Esophagus muscularis mucosa (tissue), 4 donors: ENCODE measurements at regions not wholly inside any gene's neighbourhood (a gene's known extent, or its start where the extent isn't known, plus 50 kb on each side); places are given as distances from the start of the nearest gene placed in this dataset.

ENCODE experiments used
- DNase-seq: peaks from one replicate; pipeline ENCODE4 v3.0.0-alpha.2; 2017; ENCODE audit errors: extremely low spot score
- H3K27ac ChIP-seq, 4 donors: fragments of 200-600 bp; sonication (generic); replicated peaks in 1 of 4; 1 replicate in 3 of 4; 2 replicates in 1 of 4; pipeline ENCODE4 v1.5.1; 2016 to 2019; ENCODE audit warnings: mild to moderate bottlenecking in 1 of 4
- H3K27me3 ChIP-seq, 4 donors: fragments of 200-600 bp; sonication (generic); one replicate each; pipeline versions ENCODE4 v1.5.1 to v1.6.0; 2016 to 2019
- H3K36me3 ChIP-seq, 4 donors: fragments of 200-600 bp; sonication (generic); one replicate each; pipeline ENCODE4 v1.5.1; 2016 to 2019
- H3K4me1 ChIP-seq, 4 donors: fragments of 200-600 bp; sonication (generic); one replicate each; pipeline ENCODE4 v1.5.1; 2016 to 2019
- H3K4me3 ChIP-seq, 4 donors: fragments of 200-600 bp; sonication (generic); 1 replicate in 2 of 4; 2 replicates in 2 of 4; pipeline ENCODE4 v1.5.1; 2016 to 2019; ENCODE audit warnings: mild to moderate bottlenecking in 4 of 4, moderate library complexity in 1 of 4
- H3K9me3 ChIP-seq, 4 donors: fragments of 200-600 bp; sonication (generic); 1 replicate in 3 of 4; 2 replicates in 1 of 4; pipeline ENCODE4 v1.5.1; 2016 to 2019
- CTCF ChIP-seq, 3 experiments: fragments of 200-600 bp in 2 of 3; fragments of 450-650 bp in 1 of 3; sonication (generic) in 2 of 3; IDR thresholded peaks; one replicate each; pipeline ENCODE4 v1.5.1; 2017 to 2019; ENCODE audit warnings: antibody characterized with exemption in 3 of 3, mild to moderate bottlenecking in 2 of 3, moderate library complexity in 1 of 3
- EP300 ChIP-seq: sonication (generic); formaldehyde crosslinking; IDR thresholded peaks from one replicate; pipeline ENCODE4 v1.6.1; 2017; ENCODE audit warnings: antibody characterized with exemption
- POLR2A ChIP-seq: fragments of 450-650 bp; IDR thresholded peaks from one replicate; pipeline ENCODE4 v1.6.1; 2017; ENCODE audit warnings: antibody characterized with exemption, moderate library complexity, mild to moderate bottlenecking, low read depth
- POLR2AphosphoS5 ChIP-seq, 2 donors: sonication (generic); formaldehyde crosslinking; IDR thresholded peaks; one replicate each; pipeline ENCODE4 v1.6.1; 2017; ENCODE audit warnings: antibody characterized with exemption in 2 of 2
- WGBS: methylation state at CpG from one replicate; pipeline ENCODE4 v1.1.5; 2018; 5-methylcytosine and 5-hydroxymethylcytosine counted together
- intact Hi-C: fragments of 100-400 bp; cut with DNase I; formaldehyde crosslinking; loops from one replicate; pipeline ENCODE4 v1.15.1; 2023

- Histone ChIP-seq H3K36me3 (no peaks in the 10 kb centered on the region), H3K27me3 (no peaks in the 10 kb centered on the region), H3K4me1 (peaks cover 0 to 8% (median 0%) of the 10 kb centered on the region in 4 donors), H3K9me3 (no peaks in the 10 kb centered on the region), H3K4me3 (no peak overlapping the region), H3K27ac (no peak overlapping the region)
- WGBS: 98% methylated on average over 1 of the region's 1 CpG
- TF ChIP-seq POLR2AphosphoS5 (IDR thresholded peaks at IDR 0.05) (no peak), CTCF (IDR thresholded peaks at IDR 0.05) (no peak), EP300 (no peak), POLR2A (no peak)
- DNase-seq: no peak
- intact Hi-C loops: no loop called here
These were observed 314.6 kb upstream of the PDE3A start for GRCh38 chr12:20053782-20054181.

- WGBS: 55% methylated on average over 3 of the region's 3 CpGs
- intact Hi-C loops: no loop called here
- Histone ChIP-seq H3K27ac (no peak overlapping the region), H3K4me1 (no peaks in the 10 kb centered on the region), H3K36me3 (no peaks in the 10 kb centered on the region), H3K27me3 (no peaks in the 10 kb centered on the region), H3K4me3 (no peak overlapping the region), H3K9me3 (no peaks in the 10 kb centered on the region)
- no peak for DNase-seq
- TF ChIP-seq POLR2A (no peak), EP300 (no peak), POLR2AphosphoS5 (IDR thresholded peaks at IDR 0.05) (no peak), CTCF (IDR thresholded peaks at IDR 0.05) (no peak)
These were observed 312.5 kb upstream of the PDE3A start for GRCh38 chr12:20055856-20056255.

- no peak for TF ChIP-seq POLR2AphosphoS5 (IDR thresholded peaks at IDR 0.05)
- TF ChIP-seq EP300: no peak
- no peak for TF ChIP-seq CTCF (IDR thresholded peaks at IDR 0.05)
- TF ChIP-seq POLR2A: no peak
- intact Hi-C loops: no loop called here
These were observed 310.9 kb upstream of the PDE3A start for GRCh38 chr12:20057398-20057797.

GRCh38 chr12:20063116-20063515, 305.2 kb upstream of the PDE3A start:
- Histone ChIP-seq H3K9me3 (no peaks in the 10 kb centered on the region), H3K4me3 (no peak overlapping the region), H3K36me3 (no peaks in the 10 kb centered on the region), H3K4me1 (no peaks in the 10 kb centered on the region), H3K27ac (no peak overlapping the region), H3K27me3 (no peaks in the 10 kb centered on the region)
- intact Hi-C loops: no loop called here
- no peak for DNase-seq
- 88% methylated on average over 6 of the region's 6 CpGs for WGBS
- TF ChIP-seq POLR2AphosphoS5 (IDR thresholded peaks at IDR 0.05) (no peak), EP300 (no peak), CTCF (IDR thresholded peaks at IDR 0.05) (no peak), POLR2A (no peak)

More at GRCh38 chr12:20057398-20057797, 310.9 kb upstream of the PDE3A start:
- no peaks in the 10 kb centered on the region for H3K9me3 ChIP-seq
- no peak overlapping the region for H3K4me3 ChIP-seq
- H3K4me1 ChIP-seq: no peaks in the 10 kb centered on the region
- 89% methylated on average over 5 of the region's 5 CpGs for WGBS
- H3K36me3 ChIP-seq: no peaks in the 10 kb centered on the region
- DNase-seq: no peak
- H3K27me3 ChIP-seq: no peaks in the 10 kb centered on the region
- H3K27ac ChIP-seq: no peak overlapping the region

GRCh38 chr12:20077618-20078017, 290.7 kb upstream of the PDE3A start:
- no peak overlapping the region for H3K27ac ChIP-seq

More at GRCh38 chr12:20077618-20078017, 290.7 kb upstream of the PDE3A start:
- WGBS: 86% methylated on average over 3 of the region's 3 CpGs
- H3K4me1 ChIP-seq: no peaks in the 10 kb centered on the region
- no peaks in the 10 kb centered on the region for H3K36me3 ChIP-seq
- DNase-seq: no peak
- TF ChIP-seq CTCF (IDR thresholded peaks at IDR 0.05): no peak
- no peak for TF ChIP-seq POLR2A
- TF ChIP-seq POLR2AphosphoS5 (IDR thresholded peaks at IDR 0.05): no peak
- no peak for TF ChIP-seq EP300
- no peak overlapping the region for H3K4me3 ChIP-seq
- H3K9me3 ChIP-seq: no peaks in the 10 kb centered on the region
- no peaks in the 10 kb centered on the region for H3K27me3 ChIP-seq
- intact Hi-C loops: no loop called here
